ENCODE measurements at regions not wholly inside any gene's neighbourhood (a gene's known extent, or its start where the extent isn't known, plus 50 kb on each side); places are given as distances from the start of the nearest gene placed in this dataset.
"Not testable (repeated sequence)": the region's sequence is repeated elsewhere in the genome, so short reads cannot be mapped to it uniquely, and the experiment has no call there.

DNA sequence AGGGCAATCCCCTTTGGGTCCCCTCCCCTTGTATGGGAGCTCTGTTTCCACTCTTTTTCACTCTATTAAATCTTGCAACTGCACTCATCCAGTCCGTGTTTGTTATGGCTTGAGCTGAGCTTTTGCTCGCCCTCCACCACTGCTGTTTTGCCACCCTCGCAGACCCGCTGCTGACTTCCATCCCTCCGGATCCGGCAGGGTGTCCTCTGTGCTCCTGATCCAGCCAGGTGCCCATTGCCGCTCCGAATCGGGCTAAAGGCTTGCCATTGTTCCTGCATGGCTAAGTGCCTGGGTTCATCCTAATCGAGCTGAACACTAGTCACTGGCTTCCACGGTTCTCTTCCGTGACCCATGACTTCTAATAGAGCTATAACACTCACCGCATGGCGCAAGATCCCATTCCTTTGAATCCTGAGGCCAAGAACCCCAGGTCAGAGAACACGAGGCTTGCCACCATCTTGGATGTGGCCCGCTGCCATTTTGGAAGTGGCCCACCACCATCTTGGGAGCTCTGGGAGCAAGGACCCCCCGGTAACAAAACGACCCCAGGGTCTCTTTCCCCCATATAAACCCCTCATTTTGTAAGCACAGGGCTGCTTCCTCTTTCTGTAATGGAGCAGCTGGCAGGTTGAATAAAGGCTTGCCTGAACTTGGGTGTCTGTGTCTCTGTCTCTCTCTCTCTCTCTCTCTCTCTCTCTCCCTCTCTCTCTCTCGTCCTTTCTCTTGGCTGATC lies 1166.2 kb downstream of the TAF11L14 start:
- TF ChIP-seq, protein P1, sequence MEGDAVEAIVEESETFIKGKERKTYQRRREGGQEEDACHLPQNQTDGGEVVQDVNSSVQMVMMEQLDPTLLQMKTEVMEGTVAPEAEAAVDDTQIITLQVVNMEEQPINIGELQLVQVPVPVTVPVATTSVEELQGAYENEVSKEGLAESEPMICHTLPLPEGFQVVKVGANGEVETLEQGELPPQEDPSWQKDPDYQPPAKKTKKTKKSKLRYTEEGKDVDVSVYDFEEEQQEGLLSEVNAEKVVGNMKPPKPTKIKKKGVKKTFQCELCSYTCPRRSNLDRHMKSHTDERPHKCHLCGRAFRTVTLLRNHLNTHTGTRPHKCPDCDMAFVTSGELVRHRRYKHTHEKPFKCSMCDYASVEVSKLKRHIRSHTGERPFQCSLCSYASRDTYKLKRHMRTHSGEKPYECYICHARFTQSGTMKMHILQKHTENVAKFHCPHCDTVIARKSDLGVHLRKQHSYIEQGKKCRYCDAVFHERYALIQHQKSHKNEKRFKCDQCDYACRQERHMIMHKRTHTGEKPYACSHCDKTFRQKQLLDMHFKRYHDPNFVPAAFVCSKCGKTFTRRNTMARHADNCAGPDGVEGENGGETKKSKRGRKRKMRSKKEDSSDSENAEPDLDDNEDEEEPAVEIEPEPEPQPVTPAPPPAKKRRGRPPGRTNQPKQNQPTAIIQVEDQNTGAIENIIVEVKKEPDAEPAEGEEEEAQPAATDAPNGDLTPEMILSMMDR (IDR thresholded peaks at IDR 0.05) = no peak
- no peak for TF ChIP-seq POLR2A (IDR thresholded peaks at IDR 0.05)

DNA sequence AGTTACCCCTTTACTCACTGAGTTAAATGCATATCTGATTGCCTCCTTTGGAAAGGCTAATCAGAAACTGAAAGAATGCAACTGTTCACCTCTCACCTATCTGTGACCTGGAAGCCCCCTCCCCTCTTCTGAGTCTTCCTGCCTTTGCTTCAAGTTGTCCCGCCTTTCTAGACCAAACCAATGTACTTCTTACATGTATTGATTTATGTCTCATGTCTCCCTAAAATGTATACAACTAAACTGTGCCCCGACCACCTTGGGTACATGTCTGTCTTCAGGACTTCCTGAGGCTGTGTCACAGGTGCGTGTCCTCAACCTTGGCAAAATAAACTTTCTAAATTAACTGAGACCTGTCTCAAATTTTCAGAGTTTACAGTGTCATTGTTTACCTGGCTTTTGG lies 1167.2 kb downstream of the TAF11L14 start:
- H3K9me3 ChIP-seq (replicated peaks in 1 of 3); intact Hi-C loops (cut with DNase I); H3K4me1 ChIP-seq (replicated peaks in 1 of 2); H3K27ac ChIP-seq; H3K36me3 ChIP-seq (replicated peaks in 1 of 2); H3K4me3 ChIP-seq; H3K27me3 ChIP-seq; DNase-seq: not testable (repeated sequence)
- WGBS, 4 donors = 78 to 94% (median 87%) methylated on average over 3 of the region's 3 CpGs

More for the DNA sequence above, 1166.2 kb downstream of the TAF11L14 start:
- Histone ChIP-seq H3K9me3 (replicated peaks in 1 of 3) (no peaks in the 10 kb centered on the region), H3K36me3 (replicated peaks in 1 of 2) (no peaks in the 10 kb centered on the region), H3K4me1 (replicated peaks in 1 of 2) (no peaks in the 10 kb centered on the region), H3K4me3 (no peak overlapping the region), H3K27ac (no peak overlapping the region), H3K27me3 (no peaks in the 10 kb centered on the region)
- intact Hi-C loops (cut with DNase I) = no loop called here
- DNase-seq = no peak
- WGBS, 4 donors = 83 to 91% (median 87%) methylated on average over 16 to 19 of the region's 19 CpGs

DNA sequence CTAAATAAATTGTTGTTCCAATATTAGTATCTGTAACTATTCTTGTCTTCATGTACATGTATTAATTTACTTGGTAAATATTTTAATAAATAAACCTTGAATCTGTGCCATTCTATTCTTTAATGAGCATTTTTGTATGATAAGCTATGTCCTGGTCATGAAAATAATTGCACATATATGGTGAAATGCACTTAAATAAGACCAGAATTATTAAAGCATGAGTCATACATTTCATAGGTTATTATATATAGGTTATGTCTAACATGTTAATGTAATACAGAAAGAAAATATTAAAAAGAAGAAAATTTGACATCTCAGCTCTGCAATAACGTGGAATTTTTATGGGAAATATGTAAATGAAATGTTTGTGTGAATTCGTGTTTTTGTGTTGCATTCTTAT lies 1168.1 kb downstream of the TAF11L14 start:
- Histone ChIP-seq H3K27ac (no peak overlapping the region), H3K4me1 (replicated peaks in 1 of 2) (no peaks in the 10 kb centered on the region), H3K27me3 (no peaks in the 10 kb centered on the region), H3K36me3 (replicated peaks in 1 of 2) (no peaks in the 10 kb centered on the region), H3K4me3 (no peak overlapping the region), H3K9me3 (replicated peaks in 1 of 3) (no peaks in the 10 kb centered on the region)
- no peak for DNase-seq
- intact Hi-C loops (cut with DNase I) = no loop called here
- 67 to 74% (median 70%) methylated on average over 2 of the region's 2 CpGs for WGBS, 4 donors
- no peak for TF ChIP-seq POLR2A (IDR thresholded peaks at IDR 0.05)
- TF ChIP-seq, protein P1 (IDR thresholded peaks at IDR 0.05) = no peak

DNA sequence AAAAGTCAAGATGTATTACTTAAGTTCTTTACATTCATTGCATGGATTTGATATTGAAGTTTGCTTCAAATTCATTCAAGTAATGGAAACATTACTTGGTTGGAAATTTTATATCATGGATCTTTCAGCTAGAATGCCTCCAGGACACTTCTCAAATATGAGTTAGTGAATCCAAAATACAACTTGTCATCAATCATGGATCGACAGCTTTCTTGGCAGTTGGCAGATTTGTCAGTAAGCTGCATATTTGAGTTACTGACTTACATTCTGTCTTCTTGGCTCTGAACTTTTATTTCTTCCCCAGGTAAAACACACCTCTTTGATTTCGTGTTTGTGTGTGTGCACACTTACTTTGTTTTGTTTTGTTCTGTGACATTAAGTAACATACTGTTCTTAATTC lies 1171.1 kb downstream of the TAF11L14 start:
- TF ChIP-seq, protein P1 (IDR thresholded peaks at IDR 0.05) = no peak
- TF ChIP-seq POLR2A (IDR thresholded peaks at IDR 0.05) = no peak
- DNase-seq = no peak
- Histone ChIP-seq H3K36me3 (replicated peaks in 1 of 2) (no peaks in the 10 kb centered on the region), H3K9me3 (replicated peaks in 1 of 3) (no peaks in the 10 kb centered on the region), H3K27me3 (no peaks in the 10 kb centered on the region), H3K27ac (no peak overlapping the region), H3K4me3 (no peak overlapping the region), H3K4me1 (replicated peaks in 1 of 2) (no peaks in the 10 kb centered on the region)
- WGBS, 4 donors = 55 to 79% (median 72%) methylated on average over 2 of the region's 2 CpGs
- intact Hi-C loops (cut with DNase I) = no loop called here

Data from adrenal gland (tissue), 9 donors.